ENCODE measurements at regions not wholly inside any gene's neighbourhood (a gene's known extent, or its start where the extent isn't known, plus 50 kb on each side); places are given as distances from the start of the nearest gene placed in this dataset.

DNA sequence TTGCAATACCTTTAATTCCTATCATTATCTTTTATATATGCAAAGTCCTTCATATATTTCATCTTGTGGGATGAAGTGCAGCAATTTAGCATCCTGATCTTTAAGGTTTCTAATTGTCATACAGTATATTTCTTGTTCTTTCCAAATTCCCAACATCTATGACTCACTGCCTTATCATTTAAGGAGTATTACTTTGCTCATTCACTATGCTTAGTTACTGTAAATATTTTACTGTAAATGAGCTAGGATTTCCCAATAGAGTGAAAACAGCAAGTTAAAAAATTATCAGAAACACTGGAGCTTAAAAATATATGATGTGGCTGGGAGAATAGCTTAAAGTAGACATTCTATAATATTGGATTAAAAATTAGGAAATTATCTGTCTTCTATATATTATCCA is 69.9 kb downstream of the SLITRK6 start:
- no peak for TF ChIP-seq POLR2AphosphoS5 (IDR thresholded peaks at IDR 0.05)
- TF ChIP-seq, protein P1, sequence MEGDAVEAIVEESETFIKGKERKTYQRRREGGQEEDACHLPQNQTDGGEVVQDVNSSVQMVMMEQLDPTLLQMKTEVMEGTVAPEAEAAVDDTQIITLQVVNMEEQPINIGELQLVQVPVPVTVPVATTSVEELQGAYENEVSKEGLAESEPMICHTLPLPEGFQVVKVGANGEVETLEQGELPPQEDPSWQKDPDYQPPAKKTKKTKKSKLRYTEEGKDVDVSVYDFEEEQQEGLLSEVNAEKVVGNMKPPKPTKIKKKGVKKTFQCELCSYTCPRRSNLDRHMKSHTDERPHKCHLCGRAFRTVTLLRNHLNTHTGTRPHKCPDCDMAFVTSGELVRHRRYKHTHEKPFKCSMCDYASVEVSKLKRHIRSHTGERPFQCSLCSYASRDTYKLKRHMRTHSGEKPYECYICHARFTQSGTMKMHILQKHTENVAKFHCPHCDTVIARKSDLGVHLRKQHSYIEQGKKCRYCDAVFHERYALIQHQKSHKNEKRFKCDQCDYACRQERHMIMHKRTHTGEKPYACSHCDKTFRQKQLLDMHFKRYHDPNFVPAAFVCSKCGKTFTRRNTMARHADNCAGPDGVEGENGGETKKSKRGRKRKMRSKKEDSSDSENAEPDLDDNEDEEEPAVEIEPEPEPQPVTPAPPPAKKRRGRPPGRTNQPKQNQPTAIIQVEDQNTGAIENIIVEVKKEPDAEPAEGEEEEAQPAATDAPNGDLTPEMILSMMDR (IDR thresholded peaks at IDR 0.05), result no peak

All from stomach (tissue), 4 donors.